PC-9 (cell line): ENCODE measurements at regions not wholly inside any gene's neighbourhood (a gene's known extent, or its start where the extent isn't known, plus 50 kb on each side); places are given as distances from the start of the nearest gene placed in this dataset.

ENCODE experiments used
- BruUV-seq: library from RNA; stranded (reverse); fragments of 400-500 nt; replicated peaks from 2 replicates; lab custom pipeline; 2021; lab: Mats Ljungman, UMichigan
- CTCF ChIA-PET: fragments of 300-600 bp; sonication (Branson Sonifier 250); formaldehyde crosslinking; loops from one replicate; lab custom pipeline; 2022; ENCODE audit warnings: antibody characterized with exemption; lab: Charles Lee
- POLR2A ChIA-PET: fragments of 300-600 bp; sonication (Branson Sonifier 250); formaldehyde crosslinking; loops from one replicate; lab custom pipeline; 2022; ENCODE audit warnings: antibody characterized with exemption; ENCODE audit not compliant: unreplicated experiment; lab: Charles Lee
- DNase-seq, 2 experiments: peaks; one replicate each; pipeline versions ENCODE4 v3.0.0 to v3.0.0-alpha.2; 2015 to 2022; ENCODE audit warnings: mixed read lengths in 1 of 2
- H2AFZ ChIP-seq: fragments of 200-600 bp; sonication (generic); 2 replicates; pipeline ENCODE4 v1.8.1; 2017; ENCODE audit warnings: antibody characterized with exemption
- H3F3A ChIP-seq: fragments of 200-600 bp; sonication (generic); 2 replicates; pipeline ENCODE4 v1.8.1; 2017; ENCODE audit warnings: antibody characterized with exemption, mild to moderate bottlenecking, low read depth; ENCODE audit not compliant: insufficient read depth
- H3K27ac ChIP-seq: fragments of 200-600 bp; sonication (generic); 2 replicates; pipeline ENCODE4 v1.6.1; 2016; ENCODE audit warnings: mixed run types
- H3K27me3 ChIP-seq: fragments of 200-600 bp; sonication (generic); 2 replicates; pipeline ENCODE4 v1.6.1; 2016; ENCODE audit warnings: low read depth, mixed run types; ENCODE audit not compliant: insufficient read depth
- H3K36me3 ChIP-seq: fragments of 200-600 bp; sonication (generic); 2 replicates; pipeline ENCODE4 v1.6.1; 2016; ENCODE audit warnings: low read depth, mixed run types
- H3K4me1 ChIP-seq: fragments of 200-600 bp; sonication (generic); replicated peaks from 2 replicates; pipeline ENCODE4 v1.6.1; 2016; ENCODE audit warnings: mixed run types; ENCODE audit not compliant: insufficient read depth
- H3K4me2 ChIP-seq: fragments of 200-600 bp; sonication (generic); 2 replicates; pipeline ENCODE4 v1.6.1; 2017; ENCODE audit warnings: mixed run types
- H3K4me3 ChIP-seq: fragments of 200-600 bp; sonication (generic); 2 replicates; pipeline ENCODE4 v1.6.1; 2016; ENCODE audit warnings: mixed run types
- H3K79me2 ChIP-seq: fragments of 200-600 bp; sonication (generic); 2 replicates; pipeline ENCODE4 v1.6.1; 2017; ENCODE audit warnings: low read depth, mixed run types
- H3K9me2 ChIP-seq: fragments of 200-600 bp; sonication (generic); 2 replicates; pipeline ENCODE4 v1.8.1; 2017; ENCODE audit warnings: mild to moderate bottlenecking; ENCODE audit not compliant: insufficient read depth
- H3K9me3 ChIP-seq: fragments of 200-600 bp; sonication (generic); 2 replicates; pipeline ENCODE4 v1.8.1; 2016; ENCODE audit warnings: low read depth; ENCODE audit not compliant: insufficient read depth
- H4K20me1 ChIP-seq: fragments of 200-600 bp; sonication (generic); 2 replicates; pipeline ENCODE4 v1.8.1; 2017; ENCODE audit not compliant: insufficient read depth
- CTCF ChIP-seq: fragments of 200-600 bp; sonication (generic); conservative IDR thresholded peaks from 2 replicates; pipeline ENCODE4 v1.6.1; 2017; ENCODE audit warnings: mixed run types, antibody characterized with exemption, mild to moderate bottlenecking, moderate library complexity
- EZH2 ChIP-seq: fragments of 200-600 bp; sonication (generic); IDR thresholded peaks from 2 replicates; pipeline ENCODE4 v1.8.0; 2017; ENCODE audit warnings: antibody characterized with exemption, low read depth
- intact Hi-C: fragments of 100-400 bp; cut with micrococcal nuclease; formaldehyde crosslinking; loops from one replicate; pipeline ENCODE4 v1.10.0; 2022; ENCODE audit not compliant: unreplicated experiment

GRCh38 chrX:1938190-1938589 is 323.3 kb downstream of the ASMT start:
- H3K27ac ChIP-seq, result no peak overlapping the region
- no peak overlapping the region for H2AFZ ChIP-seq
- no peaks in the 10 kb centered on the region for H3F3A ChIP-seq
- H3K79me2 ChIP-seq, result no peaks in the 10 kb centered on the region
- intact Hi-C loops, result no loop called here
- no peak overlapping the region for H3K4me3 ChIP-seq
- no peak overlapping the region for H3K4me2 ChIP-seq
- ChIA-PET CTCF (no interaction called here), POLR2A (no interaction called here)
- DNase-seq, result no peak
- no peaks in the 10 kb centered on the region for H3K9me3 ChIP-seq
- H4K20me1 ChIP-seq, result no peaks in the 10 kb centered on the region
- H3K36me3 ChIP-seq, result no peaks in the 10 kb centered on the region
- no peaks in the 10 kb centered on the region for H3K4me1 ChIP-seq
- no peaks in the 10 kb centered on the region for H3K9me2 ChIP-seq
- no peak for TF ChIP-seq EZH2
- no peak for TF ChIP-seq CTCF
- H3K27me3 ChIP-seq, result peaks cover 78% of the 10 kb centered on the region
- BruUV-seq, result no TSS peak

GRCh38 chrX:1941321-1941720 is 326.5 kb downstream of the ASMT start:
- H3K4me1 ChIP-seq, result no peaks in the 10 kb centered on the region
- TF ChIP-seq CTCF, result no peak
- TF ChIP-seq EZH2, result no peak
- no peaks in the 10 kb centered on the region for H3K9me2 ChIP-seq
- H2AFZ ChIP-seq, result no peak overlapping the region
- BruUV-seq, result no TSS peak
- no peaks in the 10 kb centered on the region for H4K20me1 ChIP-seq
- peaks cover 62% of the 10 kb centered on the region for H3K27me3 ChIP-seq
- POLR2A ChIA-PET, result no interaction called here
- no peak overlapping the region for H3K27ac ChIP-seq
- intact Hi-C loops, result no loop called here
- no peaks in the 10 kb centered on the region for H3K9me3 ChIP-seq
- H3F3A ChIP-seq, result no peaks in the 10 kb centered on the region
- no peak overlapping the region for H3K4me2 ChIP-seq
- H3K79me2 ChIP-seq, result no peaks in the 10 kb centered on the region
- DNase-seq, result no peak
- no peaks in the 10 kb centered on the region for H3K36me3 ChIP-seq
- CTCF ChIA-PET, result no interaction called here
- no peak overlapping the region for H3K4me3 ChIP-seq

GRCh38 chrX:1945879-1946278 is 331.0 kb downstream of the ASMT start:
- no peaks in the 10 kb centered on the region for H4K20me1 ChIP-seq
- no peak overlapping the region for H3K4me3 ChIP-seq
- no peak overlapping the region for H2AFZ ChIP-seq
- H3K9me2 ChIP-seq, result no peaks in the 10 kb centered on the region
- H3F3A ChIP-seq, result no peaks in the 10 kb centered on the region
- H3K36me3 ChIP-seq, result no peaks in the 10 kb centered on the region
- H3K79me2 ChIP-seq, result no peaks in the 10 kb centered on the region
- no peak overlapping the region for H3K4me2 ChIP-seq
- BruUV-seq, result no TSS peak
- peaks cover 22% of the 10 kb centered on the region; the same call in 1 of the 2 replicates for H3K27me3 ChIP-seq
- no peak overlapping the region for H3K27ac ChIP-seq
- no peaks in the 10 kb centered on the region for H3K9me3 ChIP-seq
- TF ChIP-seq EZH2 (no peak), CTCF (no peak)
- intact Hi-C loops, result no loop called here
- H3K4me1 ChIP-seq, result no peaks in the 10 kb centered on the region
- ChIA-PET POLR2A (no interaction called here), CTCF (no interaction called here)
- DNase-seq, result no peak
